Gastrocnemius medialis (tissue), 4 donors: ENCODE measurements at regions not wholly inside any gene's neighbourhood (a gene's known extent, or its start where the extent isn't known, plus 50 kb on each side); places are given as distances from the start of the nearest gene placed in this dataset.

ENCODE experiments used
- CTCF ChIP-seq, 5 experiments: fragments of 450-650 bp in 3 of 5; fragments of 200-600 bp in 2 of 5; sonication (generic) in 2 of 5; IDR thresholded peaks in 4 of 5; conservative IDR thresholded peaks in 1 of 5; 1 replicate in 4 of 5; 2 replicates in 1 of 5; pipeline ENCODE4 v1.5.1; 2016 to 2019; ENCODE audit warnings: antibody characterized with exemption in 5 of 5, mild to moderate bottlenecking in 3 of 5, moderate library complexity in 3 of 5
- POLR2A ChIP-seq, 2 donors: fragments of 450-650 bp; IDR thresholded peaks; one replicate each; pipeline ENCODE4 v1.6.1; 2017; ENCODE audit warnings: antibody characterized with exemption in 2 of 2, mild to moderate bottlenecking in 2 of 2, moderate library complexity in 2 of 2

- TF ChIP-seq CTCF (IDR thresholded peaks at IDR 0.05 in 4 of 5, conservative IDR thresholded peaks at IDR 0.05 in 1 of 5) (no peak), POLR2A (IDR thresholded peaks at IDR 0.05) (no peak)
These were observed 288.9 kb downstream of the RDH14 start for GRCh38 chr2:18271370-18272147.
